Sigmoid colon (tissue), 4 donors: ENCODE measurements at regions not wholly inside any gene's neighbourhood (a gene's known extent, or its start where the extent isn't known, plus 50 kb on each side); places are given as distances from the start of the nearest gene placed in this dataset.

ENCODE experiments used
- CTCF ChIP-seq, 4 experiments: fragments of 450-650 bp in 3 of 4; fragments of 200-600 bp in 1 of 4; IDR thresholded peaks; one replicate each; pipeline ENCODE4 v1.5.1; 2016 to 2019; ENCODE audit warnings: antibody characterized with exemption in 4 of 4, mild to moderate bottlenecking in 3 of 4, moderate library complexity in 2 of 4
- EP300 ChIP-seq, 4 donors: sonication (generic); formaldehyde crosslinking; IDR thresholded peaks; one replicate each; pipeline ENCODE4 v1.6.1; 2017; ENCODE audit warnings: antibody characterized with exemption in 4 of 4
- POLR2A ChIP-seq, 2 donors: fragments of 450-650 bp; IDR thresholded peaks; one replicate each; pipeline ENCODE4 v1.6.1; 2016; ENCODE audit warnings: antibody characterized with exemption in 2 of 2, mild to moderate bottlenecking in 2 of 2, moderate library complexity in 2 of 2

DNA sequence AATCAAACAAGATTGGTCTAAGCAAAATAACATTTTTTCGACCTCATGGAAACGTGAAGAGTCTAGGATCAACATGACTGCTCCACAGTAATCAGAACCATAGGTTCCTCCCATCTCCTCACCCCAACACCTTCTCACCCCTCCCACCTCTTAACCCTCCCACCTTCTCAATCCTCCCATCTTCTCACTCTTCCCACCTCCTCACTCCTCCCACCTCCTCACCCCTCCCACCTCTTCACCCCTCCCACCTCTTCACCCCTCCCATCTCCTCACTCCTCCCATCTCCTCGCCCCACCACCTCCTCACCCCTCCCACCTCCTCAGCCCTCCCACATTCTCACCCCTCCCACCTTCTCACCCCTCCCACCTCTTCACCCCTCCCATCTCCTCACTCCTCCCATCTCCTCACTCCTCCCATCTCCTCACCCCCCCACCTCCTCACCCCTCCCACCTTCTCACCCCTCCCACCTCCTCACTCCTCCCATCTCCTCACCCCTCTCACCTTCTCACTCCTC is 567.4 kb downstream of the C6orf118 start:
- TF ChIP-seq CTCF (IDR thresholded peaks at IDR 0.05) (no peak), POLR2A (IDR thresholded peaks at IDR 0.05) (no peak), EP300 (IDR thresholded peaks at IDR 0.05) (no peak)
